Naive thymus-derived CD4-positive, alpha-beta T cell (primary cell): ENCODE measurements at regions not wholly inside any gene's neighbourhood (a gene's known extent, or its start where the extent isn't known, plus 50 kb on each side); places are given as distances from the start of the nearest gene placed in this dataset.
"Not testable (repeated sequence)": the region's sequence is repeated elsewhere in the genome, so short reads cannot be mapped to it uniquely, and the experiment has no call there.

ENCODE experiments used
- ATAC-seq: fragments of 150-1000 bp; cut with Tn5 transposase; 2 replicates; pipeline ENCODE4 v1.10.0; 2021; ENCODE audit warnings: mild to moderate bottlenecking, moderate library complexity
- CTCF ChIA-PET: fragments of 350-600 bp; sonication (Branson Sonifier 250); formaldehyde crosslinking; loops from one replicate; lab custom pipeline; 2021; ENCODE audit warnings: antibody characterized with exemption; lab: Charles Lee
- POLR2A ChIA-PET: fragments of 350-600 bp; sonication (Branson Sonifier 250); formaldehyde crosslinking; loops from one replicate; lab custom pipeline; 2021; ENCODE audit warnings: antibody characterized with exemption, inconsistent platforms; lab: Charles Lee
- DNase-seq, 9 donors: peaks; one replicate each; pipeline versions ENCODE4 v3.0.0 to v3.0.0-alpha.2; 2020 to 2022; ENCODE audit warnings: mixed read lengths in 1 of 9
- H3K27ac ChIP-seq: one replicate; pipeline ENCODE4 v1.7.0; 2013; ENCODE audit warnings: mild to moderate bottlenecking, low read depth, low read length, moderate library complexity
- H3K27me3 ChIP-seq, 2 donors: one replicate each; pipeline ENCODE4 v1.7.0; 2013; ENCODE audit warnings: low read length in 2 of 2, mild to moderate bottlenecking in 2 of 2, moderate library complexity in 2 of 2; ENCODE audit not compliant: control insufficient read depth in 2 of 2, insufficient read depth in 2 of 2
- H3K36me3 ChIP-seq, 3 experiments: 1 replicate in 2 of 3; 2 replicates in 1 of 3; pipeline ENCODE4 v1.7.0; 2013; ENCODE audit warnings: low read length in 3 of 3, mild to moderate bottlenecking in 3 of 3, moderate library complexity in 1 of 3; ENCODE audit not compliant: insufficient read depth in 3 of 3, control insufficient read depth in 2 of 3
- H3K4me1 ChIP-seq, 2 donors: one replicate each; pipeline ENCODE4 v1.7.0; 2013; ENCODE audit warnings: low read length in 2 of 2, mild to moderate bottlenecking in 2 of 2, moderate library complexity in 1 of 2; ENCODE audit not compliant: control insufficient read depth in 2 of 2, insufficient read depth in 2 of 2
- H3K4me3 ChIP-seq: 2 replicates; pipeline ENCODE4 v1.7.0; 2013; ENCODE audit warnings: mild to moderate bottlenecking, low read length
- H3K9me3 ChIP-seq, 3 experiments: 1 replicate in 2 of 3; 2 replicates in 1 of 3; pipeline ENCODE4 v1.7.0; 2013; ENCODE audit warnings: low read length in 3 of 3; ENCODE audit not compliant: control insufficient read depth in 2 of 3
- H3K27ac Mint-ChIP-seq, 9 donors: one replicate each; pipeline ENCODE4 v1.8.0; 2020 to 2022; ENCODE audit warnings: mixed read lengths in 9 of 9, mild to moderate bottlenecking in 8 of 9, moderate library complexity in 5 of 9, inconsistent platforms in 2 of 9
- H3K27me3 Mint-ChIP-seq, 5 donors: one replicate each; pipeline ENCODE4 v1.8.0; 2021 to 2022; ENCODE audit warnings: mixed read lengths in 5 of 5, mild to moderate bottlenecking in 1 of 5
- H3K36me3 Mint-ChIP-seq, 5 donors: one replicate each; pipeline ENCODE4 v1.8.0; 2020 to 2022; ENCODE audit warnings: mixed read lengths in 5 of 5, mild to moderate bottlenecking in 3 of 5, inconsistent platforms in 1 of 5
- H3K4me1 Mint-ChIP-seq, 7 donors: one replicate each; pipeline ENCODE4 v1.8.0; 2020 to 2022; ENCODE audit warnings: mixed read lengths in 7 of 7, mild to moderate bottlenecking in 3 of 7, inconsistent platforms in 1 of 7
- H3K4me3 Mint-ChIP-seq, 10 donors: one replicate each; pipeline ENCODE4 v1.8.0; 2020 to 2022; ENCODE audit warnings: mild to moderate bottlenecking in 10 of 10, mixed read lengths in 10 of 10, moderate library complexity in 6 of 10, inconsistent platforms in 2 of 10
- H3K9me3 Mint-ChIP-seq, 11 donors: one replicate each; pipeline ENCODE4 v1.8.0; 2020 to 2022; ENCODE audit warnings: mixed read lengths in 11 of 11, mild to moderate bottlenecking in 4 of 11, inconsistent platforms in 1 of 11, moderate library complexity in 1 of 11
- intact Hi-C, 2 donors: fragments of 100-400 bp; cut with micrococcal nuclease; formaldehyde crosslinking; loops; one replicate each; pipeline ENCODE4 v1.15.1; 2023

DNA sequence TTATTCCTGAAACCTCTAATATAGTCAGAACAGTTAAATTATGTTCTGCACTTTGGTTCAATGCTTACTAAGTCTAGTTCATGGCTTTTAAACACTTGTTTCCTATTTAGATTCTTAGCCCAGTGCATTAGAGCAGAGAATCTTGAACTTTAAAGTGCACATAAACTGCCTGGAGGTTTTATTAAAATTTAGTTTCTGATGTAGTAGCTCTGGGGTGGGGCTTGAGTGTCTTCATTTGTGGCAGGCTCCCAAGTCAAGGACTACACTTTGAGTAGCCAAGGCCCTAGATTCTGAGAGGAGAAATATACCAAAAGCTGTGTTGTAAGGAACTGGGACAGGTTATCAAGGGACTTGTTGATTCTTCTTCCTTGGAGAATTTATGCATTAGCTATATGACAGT lies 1604.2 kb downstream of the KHDRBS2 start:
- intact Hi-C loops = no loop called here
- H3K4me3 Mint-ChIP-seq = no peak overlapping the region
- no peaks in the 10 kb centered on the region for H3K4me1 Mint-ChIP-seq
- H3K4me1 ChIP-seq = no peaks in the 10 kb centered on the region
- H3K27ac Mint-ChIP-seq = peak overlapping the region in 1 of 9 donors; percentile 70
- no peak for DNase-seq
- POLR2A ChIA-PET = no interaction called here
- no peaks in the 10 kb centered on the region for H3K36me3 ChIP-seq
- CTCF ChIA-PET = no interaction called here
- H3K36me3 Mint-ChIP-seq = peaks cover 0 to 11% (median 0%) of the 10 kb centered on the region in 5 donors
- no peaks in the 10 kb centered on the region for H3K27me3 ChIP-seq
- ATAC-seq = no peak
- H3K9me3 ChIP-seq = peaks cover 0 to 6% (median 0%) of the 10 kb centered on the region in 3 experiments
- H3K4me3 ChIP-seq = no peak overlapping the region
- no peaks in the 10 kb centered on the region for H3K27me3 Mint-ChIP-seq
- H3K27ac ChIP-seq = no peak overlapping the region
- H3K9me3 Mint-ChIP-seq = peaks cover 9 to 46% (median 24%) of the 10 kb centered on the region in 11 donors

GRCh38 chr6:60679175-60679574 lies 1606.8 kb downstream of the KHDRBS2 start:
- ATAC-seq (no peak), DNase-seq (no peak)
- Mint-ChIP-seq H3K36me3 (peaks cover 0 to 11% (median 0%) of the 10 kb centered on the region in 5 donors), H3K4me3 (no peak overlapping the region), H3K27ac (no peak overlapping the region), H3K27me3 (no peaks in the 10 kb centered on the region), H3K4me1 (no peaks in the 10 kb centered on the region), H3K9me3 (peaks cover 9 to 41% (median 21%) of the 10 kb centered on the region in 11 donors)
- H3K27ac ChIP-seq = no peak overlapping the region
- H3K4me3 ChIP-seq = no peak overlapping the region
- POLR2A ChIA-PET = no interaction called here
- no peaks in the 10 kb centered on the region for H3K27me3 ChIP-seq
- intact Hi-C loops = no loop called here
- CTCF ChIA-PET = no interaction called here
- no peaks in the 10 kb centered on the region for H3K4me1 ChIP-seq
- H3K9me3 ChIP-seq = peaks cover 0 to 5% (median 0%) of the 10 kb centered on the region in 3 experiments
- H3K36me3 ChIP-seq = no peaks in the 10 kb centered on the region

DNA sequence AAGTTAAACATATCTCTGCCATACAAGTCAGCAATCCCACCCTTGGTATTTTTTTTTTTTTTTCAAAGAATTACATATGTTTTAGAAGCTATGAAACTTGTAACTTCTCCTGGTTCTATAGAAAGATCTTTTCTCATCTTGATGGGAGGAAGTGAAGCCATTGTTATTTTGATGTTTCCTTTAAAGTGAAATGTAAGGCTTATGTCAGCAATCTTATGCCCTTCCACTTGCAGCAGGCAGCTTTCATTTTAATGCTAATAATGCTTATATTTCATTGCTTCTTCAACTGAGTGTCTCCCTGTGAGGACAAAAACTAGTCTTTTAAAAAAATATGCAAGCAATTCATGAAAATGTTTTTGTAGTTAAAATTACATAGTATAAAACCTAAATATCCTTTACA lies 1614.7 kb downstream of the KHDRBS2 start:
- no peak overlapping the region for H3K4me3 Mint-ChIP-seq
- ATAC-seq = no peak
- intact Hi-C loops = no loop called here

DNA sequence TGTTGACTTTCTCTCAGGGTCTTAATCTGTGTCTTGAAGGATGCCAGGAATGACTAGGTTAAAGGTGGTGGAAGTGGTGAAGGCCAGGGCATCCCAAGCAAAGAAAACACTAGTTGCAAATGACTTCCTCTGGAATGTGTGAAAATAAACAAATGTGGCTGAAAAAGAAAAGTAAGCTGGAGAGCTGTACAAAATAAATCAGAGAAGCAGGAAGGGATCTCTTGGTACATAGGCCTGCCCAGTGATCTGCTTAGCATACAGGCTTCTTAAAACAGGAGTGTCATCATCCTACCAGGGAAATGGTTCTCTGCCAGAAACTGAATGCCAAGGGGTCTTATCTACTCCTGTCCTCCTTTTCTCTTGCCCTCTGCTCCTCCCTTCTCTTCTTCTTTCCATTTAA lies 1616.0 kb downstream of the KHDRBS2 start:
- no peaks in the 10 kb centered on the region for H3K27me3 Mint-ChIP-seq
- no peaks in the 10 kb centered on the region for H3K36me3 Mint-ChIP-seq
- H3K4me1 ChIP-seq = no peaks in the 10 kb centered on the region
- no peaks in the 10 kb centered on the region for H3K27me3 ChIP-seq
- H3K9me3 Mint-ChIP-seq = peaks cover 0 to 41% (median 18%) of the 10 kb centered on the region in 11 donors
- intact Hi-C loops = no loop called here
- no peak overlapping the region for H3K4me3 ChIP-seq
- H3K9me3 ChIP-seq = peaks cover 0 to 4% (median 0%) of the 10 kb centered on the region in 3 experiments
- DNase-seq (no peak), ATAC-seq (no peak)
- H3K4me1 Mint-ChIP-seq = no peaks in the 10 kb centered on the region
- no peak overlapping the region for H3K27ac ChIP-seq
- no peak overlapping the region for H3K27ac Mint-ChIP-seq
- ChIA-PET POLR2A (no interaction called here), CTCF (no interaction called here)
- H3K36me3 ChIP-seq = no peaks in the 10 kb centered on the region
- no peak overlapping the region for H3K4me3 Mint-ChIP-seq

More for the DNA sequence above, 1614.7 kb downstream of the KHDRBS2 start:
- no peaks in the 10 kb centered on the region for H3K4me1 ChIP-seq
- H3K27ac Mint-ChIP-seq = no peak overlapping the region
- peaks cover 0 to 4% (median 0%) of the 10 kb centered on the region in 3 experiments for H3K9me3 ChIP-seq
- peaks cover 0 to 32% (median 13%) of the 10 kb centered on the region in 11 donors for H3K9me3 Mint-ChIP-seq
- no peak for DNase-seq
- CTCF ChIA-PET = no interaction called here
- no peaks in the 10 kb centered on the region for H3K27me3 Mint-ChIP-seq
- no peaks in the 10 kb centered on the region for H3K36me3 Mint-ChIP-seq
- H3K36me3 ChIP-seq = no peaks in the 10 kb centered on the region
- no peak overlapping the region for H3K27ac ChIP-seq
- no peak overlapping the region for H3K4me3 ChIP-seq
- no peaks in the 10 kb centered on the region for H3K27me3 ChIP-seq
- H3K4me1 Mint-ChIP-seq = no peaks in the 10 kb centered on the region
- POLR2A ChIA-PET = no interaction called here

GRCh38 chr6:60668428-60668827 lies 1617.6 kb downstream of the KHDRBS2 start:
- H3K9me3 ChIP-seq = peaks cover 0 to 6% (median 0%) of the 10 kb centered on the region in 3 experiments
- H3K4me1 ChIP-seq = no peaks in the 10 kb centered on the region
- H3K36me3 ChIP-seq = no peaks in the 10 kb centered on the region
- H3K27me3 ChIP-seq = no peaks in the 10 kb centered on the region
- peaks cover 0 to 42% (median 18%) of the 10 kb centered on the region in 11 donors for H3K9me3 Mint-ChIP-seq
- no peaks in the 10 kb centered on the region for H3K27me3 Mint-ChIP-seq
- DNase-seq (no peak), ATAC-seq (no peak)
- no peak overlapping the region for H3K27ac ChIP-seq
- ChIA-PET POLR2A (no interaction called here), CTCF (no interaction called here)
- H3K36me3 Mint-ChIP-seq = no peaks in the 10 kb centered on the region
- H3K4me3 ChIP-seq = no peak overlapping the region
- H3K4me3 Mint-ChIP-seq = no peak overlapping the region
- intact Hi-C loops = no loop called here
- no peaks in the 10 kb centered on the region for H3K4me1 Mint-ChIP-seq
- H3K27ac Mint-ChIP-seq = no peak overlapping the region

DNA sequence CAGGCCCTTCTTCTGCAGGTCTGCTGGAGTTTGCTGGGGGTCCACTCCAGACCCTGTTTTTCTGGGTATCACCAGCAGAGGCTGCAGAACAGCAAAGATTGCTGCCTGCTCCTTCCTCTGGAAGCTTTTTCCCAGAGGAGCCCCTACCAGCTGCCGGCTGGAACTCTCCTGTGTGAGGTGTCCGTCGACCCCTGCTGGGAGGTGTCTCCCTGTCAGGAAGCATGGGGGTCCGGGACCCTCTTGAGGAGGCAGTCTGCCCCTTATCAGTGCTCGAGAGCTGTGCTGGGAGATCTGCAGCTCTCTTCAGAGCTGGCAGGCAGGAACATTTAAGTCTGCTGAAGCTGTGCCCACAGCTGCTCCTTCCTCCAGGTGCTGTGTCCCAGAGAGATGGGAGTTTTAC lies 1622.8 kb downstream of the KHDRBS2 start:
- H3K4me1 Mint-ChIP-seq, H3K4me3 ChIP-seq, H3K27me3 Mint-ChIP-seq, H3K27ac ChIP-seq, ATAC-seq, CTCF ChIA-PET, H3K4me1 ChIP-seq, DNase-seq, H3K36me3 Mint-ChIP-seq, H3K27ac Mint-ChIP-seq, H3K9me3 ChIP-seq, H3K36me3 ChIP-seq, intact Hi-C loops, H3K4me3 Mint-ChIP-seq, H3K27me3 ChIP-seq: not testable (repeated sequence)
- POLR2A ChIA-PET = interaction anchor here (0.7 kb wide), 1 partner anchor 75 kb away, joined by 3 read pairs; no protein-coding TSS in a partner anchor
- H3K9me3 Mint-ChIP-seq = peaks cover 7 to 57% (median 26%) of the 10 kb centered on the region in 11 donors

- Mint-ChIP-seq H3K36me3 (no peaks in the 10 kb centered on the region), H3K27ac (no peak overlapping the region), H3K4me1 (no peaks in the 10 kb centered on the region), H3K27me3 (no peaks in the 10 kb centered on the region), H3K9me3 (peaks cover 0 to 31% (median 13%) of the 10 kb centered on the region in 11 donors), H3K4me3 (no peak overlapping the region)
- peaks cover 0 to 10% (median 0%) of the 10 kb centered on the region in 3 experiments for H3K9me3 ChIP-seq
- ATAC-seq (no peak), DNase-seq (no peak)
- no peak overlapping the region for H3K4me3 ChIP-seq
- POLR2A ChIA-PET = no interaction called here
- no peak overlapping the region for H3K27ac ChIP-seq
- H3K27me3 ChIP-seq = no peaks in the 10 kb centered on the region
- no peaks in the 10 kb centered on the region for H3K4me1 ChIP-seq
- no peaks in the 10 kb centered on the region for H3K36me3 ChIP-seq
- intact Hi-C loops = no loop called here
- CTCF ChIA-PET = no interaction called here
Observed at GRCh38 chr6:60643870-60644269, 1642.2 kb downstream of the KHDRBS2 start.
